Cardiac septum (tissue), 1 donor: ENCODE measurements at regions not wholly inside any gene's neighbourhood (a gene's known extent, or its start where the extent isn't known, plus 50 kb on each side); places are given as distances from the start of the nearest gene placed in this dataset.

ENCODE experiments used
- DNase-seq: peaks from one replicate; pipeline ENCODE4 v3.0.0-alpha.2; 2020; ENCODE audit warnings: low spot score
- intact Hi-C: fragments of 100-400 bp; cut with DNase I; formaldehyde crosslinking; loops from one replicate; pipeline ENCODE4 v1.14.0; 2022
- donor health status: DM: no; HTN: no; CAD: no.

GRCh38 chr16:85369060-85369459 is 244.1 kb upstream of the GSE1 start:
- intact Hi-C loops, result no loop called here
- DNase-seq, result no peak

- intact Hi-C loops, result no loop called here
- DNase-seq, result no peak
Measured at GRCh38 chr16:85369741-85370528, 243.2 kb upstream of the GSE1 start.

- intact Hi-C loops, result no loop called here
- DNase-seq, result no peak
Measured at GRCh38 chr16:85370543-85370880, 242.6 kb upstream of the GSE1 start.

- no peak for DNase-seq
- intact Hi-C loops, result no loop called here
Measured at GRCh38 chr16:85370881-85371651, 242.1 kb upstream of the GSE1 start.

GRCh38 chr16:85371948-85372347 is 241.2 kb upstream of the GSE1 start:
- intact Hi-C loops, result no loop called here

GRCh38 chr16:85372627-85373372 is 240.3 kb upstream of the GSE1 start:
- intact Hi-C loops, result no loop called here
- DNase-seq, result no peak

More at GRCh38 chr16:85371948-85372347, 241.2 kb upstream of the GSE1 start:
- DNase-seq, result no peak

- intact Hi-C loops, result no loop called here
- no peak for DNase-seq
Measured at GRCh38 chr16:85373741-85374570, 239.2 kb upstream of the GSE1 start.

GRCh38 chr16:85374571-85374872 is 238.6 kb upstream of the GSE1 start:
- intact Hi-C loops, result no loop called here
- DNase-seq, result no peak

- intact Hi-C loops, result no loop called here
- DNase-seq, result no peak
Measured at GRCh38 chr16:85375282-85375681, 237.8 kb upstream of the GSE1 start.

GRCh38 chr16:85376292-85377095 is 236.6 kb upstream of the GSE1 start:
- DNase-seq, result no peak
- intact Hi-C loops, result no loop called here

- intact Hi-C loops, result no loop called here
Measured at GRCh38 chr16:85377388-85378144, 235.6 kb upstream of the GSE1 start.

GRCh38 chr16:85378145-85379040 is 234.7 kb upstream of the GSE1 start:
- DNase-seq, result no peak
- intact Hi-C loops, result no loop called here

More at GRCh38 chr16:85377388-85378144, 235.6 kb upstream of the GSE1 start:
- DNase-seq, result no peak

- intact Hi-C loops, result no loop called here
- DNase-seq, result no peak
Measured at GRCh38 chr16:85379041-85380001, 233.8 kb upstream of the GSE1 start.

GRCh38 chr16:85380002-85380395 is 233.1 kb upstream of the GSE1 start:
- no peak for DNase-seq
- intact Hi-C loops, result no loop called here

- no peak for DNase-seq
Measured at GRCh38 chr16:85380905-85381737, 232.0 kb upstream of the GSE1 start.

More at GRCh38 chr16:85380905-85381737, 232.0 kb upstream of the GSE1 start:
- intact Hi-C loops, result no loop called here
